Calu3 (cell line): ENCODE measurements at regions not wholly inside any gene's neighbourhood (a gene's known extent, or its start where the extent isn't known, plus 50 kb on each side); places are given as distances from the start of the nearest gene placed in this dataset.

Source experiments
- BruUV-seq: library from RNA; stranded (reverse); fragments of 400-500 nt; replicated peaks from 2 replicates; lab custom pipeline; 2021; lab: Mats Ljungman, UMichigan
- CTCF ChIA-PET: fragments of 300-600 bp; sonication (Branson Sonifier 250); formaldehyde crosslinking; loops from one replicate; lab custom pipeline; 2022; ENCODE audit warnings: antibody characterized with exemption; lab: Charles Lee
- DNase-seq: peaks from one replicate; pipeline ENCODE4 v3.0.0; 2022
- H3K27ac Mint-ChIP-seq: one replicate; pipeline ENCODE4 v1.8.0; 2022; ENCODE audit warnings: mixed read lengths; ENCODE audit not compliant: unreplicated experiment
- H3K27me3 Mint-ChIP-seq: one replicate; pipeline ENCODE4 v1.8.0; 2022; ENCODE audit warnings: mixed read lengths; ENCODE audit not compliant: unreplicated experiment
- H3K36me3 Mint-ChIP-seq: one replicate; pipeline ENCODE4 v1.8.0; 2022; ENCODE audit warnings: mild to moderate bottlenecking, moderate library complexity, mixed read lengths; ENCODE audit not compliant: insufficient read depth, unreplicated experiment
- H3K4me1 Mint-ChIP-seq: one replicate; pipeline ENCODE4 v1.8.0; 2022; ENCODE audit warnings: mild to moderate bottlenecking, low read depth, mixed read lengths; ENCODE audit not compliant: unreplicated experiment
- H3K4me3 Mint-ChIP-seq: one replicate; pipeline ENCODE4 v1.8.0; 2022; ENCODE audit warnings: mild to moderate bottlenecking, low read depth, moderate library complexity, mixed read lengths; ENCODE audit not compliant: unreplicated experiment
- H3K9me3 Mint-ChIP-seq: one replicate; pipeline ENCODE4 v1.8.0; 2022; ENCODE audit warnings: low read depth, mixed read lengths; ENCODE audit not compliant: unreplicated experiment
- intact Hi-C: fragments of 100-400 bp; cut with micrococcal nuclease; formaldehyde crosslinking; loops from one replicate; pipeline ENCODE4 v1.10.0; 2022; ENCODE audit not compliant: unreplicated experiment
- TF ChIP-seq, protein P1 (sequence below): fragments of 200-600 bp; IDR thresholded peaks from one replicate; pipeline ENCODE4 v1.8.0; 2022; ENCODE audit warnings: antibody characterized with exemption; ENCODE audit not compliant: unreplicated experiment

DNA sequence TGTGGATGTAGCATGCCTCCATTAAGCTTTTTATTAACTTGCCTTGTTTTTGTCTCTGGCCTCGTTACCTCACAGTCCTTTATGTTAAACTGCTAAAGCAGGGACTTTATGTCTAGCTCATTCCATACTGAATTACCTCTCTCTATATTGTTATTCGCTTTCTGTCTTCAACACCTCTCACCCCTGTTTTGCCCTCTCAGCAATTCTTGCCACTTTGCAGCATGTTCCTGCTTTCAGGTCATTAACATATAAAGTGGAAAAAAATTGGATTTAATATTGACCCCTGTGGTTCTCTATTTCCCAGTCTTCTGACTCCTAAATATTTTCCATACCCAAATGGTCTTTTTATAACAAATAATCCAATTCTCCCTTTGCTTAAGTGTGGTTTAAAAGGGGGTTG lies 810.4 kb upstream of the KIF2B start:
- H3K4me1 Mint-ChIP-seq = no peaks in the 10 kb centered on the region
- BruUV-seq = no TSS peak
- CTCF ChIA-PET = no interaction called here
- peaks cover 2% of the 10 kb centered on the region for H3K9me3 Mint-ChIP-seq
- TF ChIP-seq, protein P1, sequence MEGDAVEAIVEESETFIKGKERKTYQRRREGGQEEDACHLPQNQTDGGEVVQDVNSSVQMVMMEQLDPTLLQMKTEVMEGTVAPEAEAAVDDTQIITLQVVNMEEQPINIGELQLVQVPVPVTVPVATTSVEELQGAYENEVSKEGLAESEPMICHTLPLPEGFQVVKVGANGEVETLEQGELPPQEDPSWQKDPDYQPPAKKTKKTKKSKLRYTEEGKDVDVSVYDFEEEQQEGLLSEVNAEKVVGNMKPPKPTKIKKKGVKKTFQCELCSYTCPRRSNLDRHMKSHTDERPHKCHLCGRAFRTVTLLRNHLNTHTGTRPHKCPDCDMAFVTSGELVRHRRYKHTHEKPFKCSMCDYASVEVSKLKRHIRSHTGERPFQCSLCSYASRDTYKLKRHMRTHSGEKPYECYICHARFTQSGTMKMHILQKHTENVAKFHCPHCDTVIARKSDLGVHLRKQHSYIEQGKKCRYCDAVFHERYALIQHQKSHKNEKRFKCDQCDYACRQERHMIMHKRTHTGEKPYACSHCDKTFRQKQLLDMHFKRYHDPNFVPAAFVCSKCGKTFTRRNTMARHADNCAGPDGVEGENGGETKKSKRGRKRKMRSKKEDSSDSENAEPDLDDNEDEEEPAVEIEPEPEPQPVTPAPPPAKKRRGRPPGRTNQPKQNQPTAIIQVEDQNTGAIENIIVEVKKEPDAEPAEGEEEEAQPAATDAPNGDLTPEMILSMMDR = no peak
- H3K27ac Mint-ChIP-seq = no peak overlapping the region
- H3K27me3 Mint-ChIP-seq = no peaks in the 10 kb centered on the region
- no peaks in the 10 kb centered on the region for H3K36me3 Mint-ChIP-seq
- no peak for DNase-seq
- no peak overlapping the region for H3K4me3 Mint-ChIP-seq
- intact Hi-C loops = no loop called here

DNA sequence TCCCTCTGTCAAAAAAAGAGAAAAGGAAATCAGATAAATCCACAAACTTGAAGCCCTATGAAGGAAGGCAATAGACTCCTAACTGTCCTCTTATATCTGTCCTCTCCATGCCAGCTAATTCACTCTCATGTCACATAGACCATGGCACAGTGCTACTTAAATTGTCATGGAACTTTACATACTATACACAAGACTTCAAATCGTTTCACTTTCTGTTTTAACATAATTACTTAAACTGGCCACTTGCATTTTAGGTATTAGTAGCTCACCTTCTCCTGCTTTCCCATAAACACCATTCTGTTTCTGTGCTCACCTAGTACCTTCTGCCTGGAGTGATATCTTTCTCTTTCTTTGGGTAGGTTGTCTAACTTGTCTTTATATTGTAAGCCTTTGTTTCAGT lies 816.7 kb upstream of the KIF2B start:
- no TSS peak for BruUV-seq
- Mint-ChIP-seq H3K27me3 (no peaks in the 10 kb centered on the region), H3K9me3 (no peaks in the 10 kb centered on the region), H3K27ac (no peak overlapping the region), H3K4me3 (no peak overlapping the region), H3K36me3 (no peaks in the 10 kb centered on the region), H3K4me1 (no peaks in the 10 kb centered on the region)
- TF ChIP-seq, protein P1 = no peak
- intact Hi-C loops = no loop called here
- no peak for DNase-seq
- CTCF ChIA-PET = no interaction called here

DNA sequence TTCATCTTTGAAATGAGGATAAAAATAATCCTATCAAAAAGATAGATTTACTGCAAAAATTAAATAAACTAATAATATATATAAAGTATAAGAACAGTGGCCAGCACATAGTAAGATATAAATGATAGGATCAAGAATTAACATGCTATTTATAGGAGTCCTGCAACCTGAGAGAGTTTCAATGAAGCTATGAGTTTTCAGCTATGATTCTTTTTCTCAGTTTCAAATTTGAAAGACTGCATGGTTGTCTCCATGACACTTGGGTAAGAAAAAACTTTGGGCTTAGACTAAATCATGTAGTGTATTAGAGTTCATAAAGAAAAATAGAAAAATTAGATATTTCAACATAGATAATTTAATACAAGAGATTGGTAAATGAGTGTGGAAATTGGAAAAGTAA lies 817.8 kb upstream of the KIF2B start:
- intact Hi-C loops = no loop called here
- H3K9me3 Mint-ChIP-seq = no peaks in the 10 kb centered on the region
- no peak overlapping the region for H3K27ac Mint-ChIP-seq
- H3K27me3 Mint-ChIP-seq = no peaks in the 10 kb centered on the region
- no TSS peak for BruUV-seq
- no peak overlapping the region for H3K4me3 Mint-ChIP-seq
- TF ChIP-seq, protein P1 = no peak
- no peak for DNase-seq
- CTCF ChIA-PET = no interaction called here
- no peaks in the 10 kb centered on the region for H3K4me1 Mint-ChIP-seq
- no peaks in the 10 kb centered on the region for H3K36me3 Mint-ChIP-seq

DNA sequence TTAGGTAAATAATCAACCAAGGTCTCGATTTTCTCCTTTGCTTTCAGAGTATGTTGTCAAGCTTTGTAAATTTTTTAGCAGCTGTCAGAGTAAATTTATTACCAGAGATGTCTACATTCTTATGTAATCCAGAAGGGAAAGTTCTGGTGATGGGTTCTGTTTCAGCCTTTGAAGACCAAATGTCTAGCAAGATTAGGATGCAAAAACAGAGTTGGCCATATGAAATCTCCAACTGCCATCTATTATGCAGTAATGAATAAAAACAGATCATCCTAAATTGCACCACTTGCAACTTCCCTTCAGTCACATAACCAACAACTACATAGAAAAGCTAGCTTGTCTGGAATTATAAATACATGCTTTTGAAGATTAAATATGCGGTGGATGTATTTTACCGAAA lies 826.8 kb upstream of the KIF2B start:
- intact Hi-C loops = no loop called here
- CTCF ChIA-PET = no interaction called here

More for the DNA sequence above, 826.8 kb upstream of the KIF2B start:
- BruUV-seq = no TSS peak
- DNase-seq = no peak
- TF ChIP-seq, protein P1 = no peak
- Mint-ChIP-seq H3K36me3 (no peaks in the 10 kb centered on the region), H3K27me3 (no peaks in the 10 kb centered on the region), H3K27ac (no peak overlapping the region), H3K4me3 (no peak overlapping the region), H3K4me1 (no peaks in the 10 kb centered on the region), H3K9me3 (peaks cover 2% of the 10 kb centered on the region)
